ENCODE measurements at regions not wholly inside any gene's neighbourhood (a gene's known extent, or its start where the extent isn't known, plus 50 kb on each side); places are given as distances from the start of the nearest gene placed in this dataset.

DNA sequence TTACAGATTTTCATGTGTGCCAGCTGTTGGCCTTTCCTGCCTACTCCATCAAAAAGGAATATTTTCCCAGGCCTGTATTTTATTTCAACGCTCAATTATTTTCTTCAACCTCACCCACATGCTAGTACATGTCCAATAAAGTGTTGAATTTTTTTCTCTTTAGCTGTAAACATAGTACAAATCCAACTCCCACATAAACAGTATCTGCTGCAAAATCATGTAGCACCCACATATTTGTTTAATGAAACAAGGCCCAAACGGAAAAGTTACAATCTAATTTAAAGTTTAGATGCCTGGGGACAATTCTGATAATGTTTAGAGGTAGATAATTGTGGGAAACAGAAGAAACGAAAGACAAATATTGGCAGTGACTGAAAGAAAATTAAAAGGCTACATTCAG, 275.4 kb upstream of the ACVR2A start:
- TF ChIP-seq, protein P1, sequence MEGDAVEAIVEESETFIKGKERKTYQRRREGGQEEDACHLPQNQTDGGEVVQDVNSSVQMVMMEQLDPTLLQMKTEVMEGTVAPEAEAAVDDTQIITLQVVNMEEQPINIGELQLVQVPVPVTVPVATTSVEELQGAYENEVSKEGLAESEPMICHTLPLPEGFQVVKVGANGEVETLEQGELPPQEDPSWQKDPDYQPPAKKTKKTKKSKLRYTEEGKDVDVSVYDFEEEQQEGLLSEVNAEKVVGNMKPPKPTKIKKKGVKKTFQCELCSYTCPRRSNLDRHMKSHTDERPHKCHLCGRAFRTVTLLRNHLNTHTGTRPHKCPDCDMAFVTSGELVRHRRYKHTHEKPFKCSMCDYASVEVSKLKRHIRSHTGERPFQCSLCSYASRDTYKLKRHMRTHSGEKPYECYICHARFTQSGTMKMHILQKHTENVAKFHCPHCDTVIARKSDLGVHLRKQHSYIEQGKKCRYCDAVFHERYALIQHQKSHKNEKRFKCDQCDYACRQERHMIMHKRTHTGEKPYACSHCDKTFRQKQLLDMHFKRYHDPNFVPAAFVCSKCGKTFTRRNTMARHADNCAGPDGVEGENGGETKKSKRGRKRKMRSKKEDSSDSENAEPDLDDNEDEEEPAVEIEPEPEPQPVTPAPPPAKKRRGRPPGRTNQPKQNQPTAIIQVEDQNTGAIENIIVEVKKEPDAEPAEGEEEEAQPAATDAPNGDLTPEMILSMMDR (conservative IDR thresholded peaks at IDR 0.05; ENCODE audit: low read length) = no peak
- no peak for DNase-seq (ENCODE audit: low read depth)
- no peak overlapping the region for H3K4me3 ChIP-seq (ENCODE audit: low read length)

DNA sequence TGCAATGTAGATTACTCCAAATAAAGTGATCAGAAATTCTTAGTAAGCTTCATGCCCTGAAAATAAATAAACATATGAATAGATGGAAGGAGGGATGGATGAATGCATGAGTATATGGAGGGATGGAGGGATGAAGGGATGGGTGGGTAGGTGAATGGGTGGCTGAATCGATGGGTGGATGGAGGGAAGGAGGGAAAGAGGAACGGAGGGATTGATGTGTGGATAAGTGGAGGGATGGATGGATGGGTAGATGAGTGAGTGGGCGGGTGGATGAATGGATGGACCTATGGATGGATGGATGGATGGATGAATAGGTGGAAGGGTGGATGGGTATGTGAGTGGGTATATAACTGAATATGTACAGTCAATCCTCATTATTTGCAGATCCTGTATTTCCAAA, 276.7 kb upstream of the ACVR2A start:
- TF ChIP-seq, protein P1 (conservative IDR thresholded peaks at IDR 0.05; ENCODE audit: low read length) = no peak
- no peak overlapping the region for H3K4me3 ChIP-seq (ENCODE audit: low read length)
- no peak for DNase-seq (ENCODE audit: low read depth)

DNA sequence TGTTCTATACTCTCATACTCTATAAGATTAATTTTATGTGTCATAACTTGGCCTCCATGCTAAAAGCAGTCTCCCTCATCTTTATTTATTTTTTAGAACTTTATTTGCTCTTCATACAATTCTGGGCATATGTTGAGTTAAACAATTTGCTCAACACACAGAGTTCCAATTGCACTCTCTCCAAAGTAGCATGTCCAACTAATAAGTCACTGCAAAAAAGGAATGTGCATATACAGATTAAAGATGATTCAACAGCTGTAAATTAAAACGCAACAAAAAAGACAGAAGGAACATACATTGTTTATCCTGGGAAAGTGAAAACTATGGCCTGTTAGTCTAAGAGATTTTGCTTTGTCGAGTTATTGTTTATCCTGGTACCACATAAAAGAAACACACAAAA, 277.7 kb upstream of the ACVR2A start:
- TF ChIP-seq, protein P1 (conservative IDR thresholded peaks at IDR 0.05; ENCODE audit: low read length) = no peak
- peak; percentile 54 for DNase-seq (ENCODE audit: low read depth)

DNA sequence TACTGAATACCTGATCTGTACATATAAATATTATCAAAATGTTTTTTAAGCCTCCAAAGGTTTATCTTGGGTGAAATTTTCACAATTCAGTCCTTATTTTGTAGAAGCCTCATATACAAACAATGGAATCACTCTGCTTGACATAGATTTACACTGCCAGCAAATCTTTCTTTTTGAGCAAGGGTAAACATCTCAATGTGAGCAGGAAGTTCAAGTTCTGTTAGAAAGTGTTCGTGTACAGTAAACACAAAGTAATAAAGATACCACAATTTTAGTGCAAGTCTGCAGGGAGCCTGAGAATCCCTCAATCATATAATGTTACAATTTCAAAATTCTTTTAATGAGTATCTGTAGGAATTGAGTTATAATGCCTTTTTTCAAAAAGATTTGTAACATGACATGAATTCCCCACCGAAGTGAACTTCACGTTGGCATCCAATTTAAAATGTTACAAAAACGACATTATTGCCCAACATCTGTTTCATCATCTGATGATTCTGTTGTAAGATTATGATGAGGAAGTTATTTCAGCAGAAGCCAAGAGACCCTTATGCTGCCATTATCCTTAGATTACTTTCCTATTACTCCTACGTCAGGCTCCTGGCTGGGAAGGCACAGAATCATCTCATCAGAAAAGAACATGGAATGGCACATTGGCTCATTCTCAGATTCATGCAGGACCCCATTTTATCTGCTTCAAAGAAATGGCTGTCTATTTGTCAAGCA, 283.9 kb upstream of the ACVR2A start:
- TF ChIP-seq, protein P1 (conservative IDR thresholded peaks at IDR 0.05; ENCODE audit: low read length) = no peak
- no peak overlapping the region for H3K4me3 ChIP-seq (ENCODE audit: low read length)
- peak; percentile 58 for DNase-seq (ENCODE audit: low read depth)

More for the DNA sequence above, 277.7 kb upstream of the ACVR2A start:
- H3K4me3 ChIP-seq (ENCODE audit: low read length) = no peak overlapping the region

DNA sequence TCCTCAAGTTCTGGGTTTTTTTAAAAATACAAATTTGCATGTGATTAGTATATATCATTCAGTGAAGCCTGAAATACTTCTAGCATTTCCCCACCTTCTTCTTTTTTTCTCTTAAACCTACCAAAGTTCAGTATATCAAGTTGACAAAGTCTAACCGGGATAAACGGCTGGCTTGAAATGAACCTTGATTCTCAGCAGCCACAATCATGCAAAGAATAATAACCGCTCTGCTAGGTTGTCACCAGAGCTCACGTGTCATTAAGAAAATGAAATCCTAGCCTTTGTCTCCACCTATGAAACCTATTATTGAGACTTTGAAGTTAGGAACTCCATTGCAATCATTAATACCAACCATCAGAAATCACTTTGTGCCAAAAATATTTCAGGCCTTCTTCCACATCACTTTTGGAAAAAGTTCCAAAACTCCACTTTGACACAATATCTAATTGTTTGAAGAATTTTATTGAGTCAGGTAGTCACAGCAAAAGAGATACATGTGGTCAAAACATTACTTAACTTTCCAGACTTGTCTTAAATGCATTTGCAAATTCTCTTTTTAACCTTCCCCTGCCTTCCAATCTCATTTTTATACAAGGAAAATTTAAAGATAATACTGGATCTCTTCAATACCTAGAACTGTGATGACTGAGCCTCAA, 285.6 kb upstream of the ACVR2A start:
- no peak for DNase-seq (ENCODE audit: low read depth)
- H3K4me3 ChIP-seq (ENCODE audit: low read length) = no peak overlapping the region
- TF ChIP-seq, protein P1 (conservative IDR thresholded peaks at IDR 0.05; ENCODE audit: low read length) = no peak

DNA sequence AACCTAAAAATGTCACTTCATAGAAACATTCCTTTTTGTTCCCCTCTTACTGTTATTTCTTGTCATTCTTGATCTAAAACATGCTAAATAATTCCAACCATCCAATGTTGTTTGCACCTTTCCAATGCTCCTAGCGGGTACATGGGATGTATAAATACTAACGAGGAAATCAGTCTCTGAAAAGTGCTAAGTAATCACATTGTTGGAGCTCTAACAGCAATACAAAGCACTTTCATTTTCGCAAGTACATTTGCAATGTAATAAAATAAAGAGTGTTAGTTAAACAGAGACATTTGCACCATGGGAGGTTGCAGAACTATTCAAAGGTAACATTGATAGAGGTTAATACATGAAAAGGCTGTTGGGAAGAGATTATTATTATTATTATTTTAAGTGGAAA, 286.2 kb upstream of the ACVR2A start:
- TF ChIP-seq, protein P1 (conservative IDR thresholded peaks at IDR 0.05; ENCODE audit: low read length) = no peak
- no peak overlapping the region for H3K4me3 ChIP-seq (ENCODE audit: low read length)
- DNase-seq (ENCODE audit: low read depth) = no peak
